ENCODE measurements at regions not wholly inside any gene's neighbourhood (a gene's known extent, or its start where the extent isn't known, plus 50 kb on each side); places are given as distances from the start of the nearest gene placed in this dataset.

DNA sequence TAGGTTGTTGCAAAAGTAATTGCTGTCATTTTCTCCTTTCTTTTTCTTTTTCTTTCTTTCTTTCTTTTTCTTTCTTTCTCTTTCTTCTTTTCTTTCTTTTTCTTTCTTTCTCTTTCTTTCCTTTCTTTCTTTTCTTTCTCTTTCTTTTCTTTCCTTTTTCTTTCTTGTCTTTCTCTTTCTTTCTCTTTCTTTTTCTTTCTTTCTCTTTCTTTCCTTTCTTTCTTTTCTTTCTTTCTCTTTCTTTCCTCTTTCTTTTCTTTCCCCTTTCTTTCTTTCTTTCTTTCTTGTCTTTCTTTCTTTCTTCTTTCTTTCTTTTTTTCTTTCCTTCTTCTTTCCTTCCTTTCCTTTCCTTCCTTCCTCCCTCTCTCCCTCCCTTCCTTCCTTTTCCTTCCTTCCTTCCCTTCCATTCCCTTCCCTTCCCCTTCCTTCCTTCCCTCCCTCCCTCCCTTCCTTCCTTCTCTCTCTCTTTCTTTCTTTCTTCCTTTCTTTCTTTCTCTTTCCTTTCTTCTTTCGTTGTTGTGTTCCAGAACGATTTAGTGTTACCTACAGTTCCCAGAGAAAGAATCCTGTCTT lies 178.9 kb downstream of the RPIA start:
- intact Hi-C loops (cut with DNase I): loop anchor here (10.0 kb wide), 1 partner anchor 284 kb away; no protein-coding TSS in a partner anchor
- TF ChIP-seq, protein P1, sequence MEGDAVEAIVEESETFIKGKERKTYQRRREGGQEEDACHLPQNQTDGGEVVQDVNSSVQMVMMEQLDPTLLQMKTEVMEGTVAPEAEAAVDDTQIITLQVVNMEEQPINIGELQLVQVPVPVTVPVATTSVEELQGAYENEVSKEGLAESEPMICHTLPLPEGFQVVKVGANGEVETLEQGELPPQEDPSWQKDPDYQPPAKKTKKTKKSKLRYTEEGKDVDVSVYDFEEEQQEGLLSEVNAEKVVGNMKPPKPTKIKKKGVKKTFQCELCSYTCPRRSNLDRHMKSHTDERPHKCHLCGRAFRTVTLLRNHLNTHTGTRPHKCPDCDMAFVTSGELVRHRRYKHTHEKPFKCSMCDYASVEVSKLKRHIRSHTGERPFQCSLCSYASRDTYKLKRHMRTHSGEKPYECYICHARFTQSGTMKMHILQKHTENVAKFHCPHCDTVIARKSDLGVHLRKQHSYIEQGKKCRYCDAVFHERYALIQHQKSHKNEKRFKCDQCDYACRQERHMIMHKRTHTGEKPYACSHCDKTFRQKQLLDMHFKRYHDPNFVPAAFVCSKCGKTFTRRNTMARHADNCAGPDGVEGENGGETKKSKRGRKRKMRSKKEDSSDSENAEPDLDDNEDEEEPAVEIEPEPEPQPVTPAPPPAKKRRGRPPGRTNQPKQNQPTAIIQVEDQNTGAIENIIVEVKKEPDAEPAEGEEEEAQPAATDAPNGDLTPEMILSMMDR (IDR thresholded peaks at IDR 0.05): no peak
- TF ChIP-seq POLR2A (IDR thresholded peaks at IDR 0.05): no peak
- no peak overlapping the region for H3K4me3 ChIP-seq
- no peaks in the 10 kb centered on the region for H3K27me3 ChIP-seq
- H3K36me3 ChIP-seq (replicated peaks in 1 of 2; ENCODE audit: insufficient read depth in 1 of 2, low read depth in 2 of 2): no peaks in the 10 kb centered on the region
- 30 to 38% methylated on average over 2 of the region's 2 CpGs for WGBS, 2 donors
- ATAC-seq: no peak
- H3K4me1 ChIP-seq: peaks cover 3% of the 10 kb centered on the region
- no peaks in the 10 kb centered on the region for H3K9me3 ChIP-seq
- DNase-seq: no peak
- no peak overlapping the region for H3K27ac ChIP-seq

DNA sequence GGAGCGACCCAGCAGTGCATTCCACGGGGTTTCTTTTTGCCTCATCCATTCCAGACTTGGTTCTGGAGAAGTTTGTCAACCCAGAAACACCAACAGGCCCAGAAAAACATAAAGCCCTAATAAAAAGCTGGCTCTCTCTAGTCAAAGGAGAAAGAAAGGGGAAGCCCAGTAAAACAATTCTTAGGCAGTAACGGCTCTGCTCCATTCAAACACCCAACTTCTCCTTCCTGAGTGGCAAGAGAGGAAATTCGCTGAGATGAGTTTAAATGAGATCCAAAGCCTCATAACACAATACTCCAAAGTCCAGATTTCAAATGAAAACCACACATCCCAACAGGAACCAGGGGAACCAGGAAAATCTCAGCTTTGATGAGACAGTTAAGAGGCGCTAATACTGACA lies 179.9 kb downstream of the RPIA start:
- H3K4me3 ChIP-seq: no peak overlapping the region
- intact Hi-C loops (cut with DNase I): loop anchor here (10.0 kb wide), 1 partner anchor 283 kb away; no protein-coding TSS in a partner anchor
- H3K4me1 ChIP-seq: peaks cover 3% of the 10 kb centered on the region
- no peaks in the 10 kb centered on the region for H3K36me3 ChIP-seq (replicated peaks in 1 of 2; ENCODE audit: insufficient read depth in 1 of 2, low read depth in 2 of 2)
- H3K27me3 ChIP-seq: no peaks in the 10 kb centered on the region
- H3K9me3 ChIP-seq: no peaks in the 10 kb centered on the region
- DNase-seq (no peak), ATAC-seq (no peak)
- WGBS, 2 donors: 59% methylated on average over 5 of the region's 5 CpGs
- TF ChIP-seq, protein P1 (IDR thresholded peaks at IDR 0.05): no peak
- TF ChIP-seq POLR2A (IDR thresholded peaks at IDR 0.05): no peak
- no peak overlapping the region for H3K27ac ChIP-seq

DNA sequence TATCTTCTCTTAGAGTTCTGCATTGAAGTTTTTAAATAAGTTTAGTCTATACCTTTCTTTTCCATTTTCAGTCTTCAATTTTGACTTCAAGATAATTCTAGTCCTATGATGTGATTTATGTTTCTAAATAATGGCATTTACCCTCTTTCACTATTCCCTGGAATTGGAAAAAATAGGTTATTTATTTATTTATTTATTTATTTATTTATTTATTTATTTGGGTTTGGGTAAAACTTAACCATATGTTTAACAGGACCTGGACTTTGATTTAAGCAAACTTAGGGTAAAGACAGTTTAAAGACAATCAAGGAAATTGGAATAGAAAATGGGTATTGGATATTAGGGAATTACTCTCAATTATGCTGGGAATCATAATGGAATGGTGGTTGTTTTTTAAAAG lies 182.1 kb downstream of the RPIA start:
- TF ChIP-seq, protein P1 (IDR thresholded peaks at IDR 0.05): no peak
- ATAC-seq (no peak), DNase-seq (no peak)
- peaks cover 3% of the 10 kb centered on the region for H3K4me1 ChIP-seq
- H3K27me3 ChIP-seq: no peaks in the 10 kb centered on the region
- H3K27ac ChIP-seq: no peak overlapping the region
- H3K36me3 ChIP-seq (replicated peaks in 1 of 2; ENCODE audit: insufficient read depth in 1 of 2, low read depth in 2 of 2): no peaks in the 10 kb centered on the region
- H3K4me3 ChIP-seq: no peak overlapping the region
- intact Hi-C loops (cut with DNase I): loop anchor here (10.0 kb wide), 1 partner anchor 281 kb away; no protein-coding TSS in a partner anchor
- no peaks in the 10 kb centered on the region for H3K9me3 ChIP-seq

DNA sequence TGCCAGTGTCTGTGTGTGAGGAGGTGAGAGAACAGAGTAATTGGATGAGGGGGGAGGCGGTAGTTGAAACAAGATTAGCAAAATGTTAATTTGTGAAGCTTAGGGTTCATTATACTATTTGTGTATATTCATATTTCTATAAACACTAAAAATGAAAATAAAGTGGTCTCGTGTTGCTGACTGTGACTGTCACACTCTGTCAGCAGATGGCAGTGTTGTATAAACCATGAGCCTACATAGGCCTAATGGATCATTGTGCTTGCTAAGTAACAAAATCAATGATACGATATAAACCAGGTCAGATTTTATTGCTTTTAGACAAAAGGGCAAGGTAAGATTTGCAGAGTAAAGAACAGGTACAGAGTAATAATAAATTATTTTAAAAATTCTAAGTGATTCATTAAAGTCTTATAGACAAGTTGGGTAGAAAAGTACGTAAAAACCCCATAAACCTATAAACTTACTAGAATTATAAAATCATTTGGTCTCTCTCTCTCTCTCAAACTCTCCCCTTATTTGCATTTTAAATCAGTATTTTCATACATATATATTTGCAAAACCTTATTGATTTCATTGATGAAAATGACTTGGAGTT lies 182.7 kb downstream of the RPIA start:
- Histone ChIP-seq H3K4me1 (peaks cover 3% of the 10 kb centered on the region), H3K9me3 (no peaks in the 10 kb centered on the region), H3K27ac (no peak overlapping the region), H3K4me3 (no peak overlapping the region), H3K36me3 (replicated peaks in 1 of 2; ENCODE audit: insufficient read depth in 1 of 2, low read depth in 2 of 2) (no peaks in the 10 kb centered on the region), H3K27me3 (no peaks in the 10 kb centered on the region)
- 25 to 27% methylated on average over 4 of the region's 4 CpGs for WGBS, 2 donors
- peak; percentile 38 to 62 (median 53) for DNase-seq
- intact Hi-C loops (cut with DNase I): loop anchor here (10.0 kb wide), 1 partner anchor 281 kb away; no protein-coding TSS in a partner anchor
- peak; percentile 71 for ATAC-seq
- no peak for TF ChIP-seq POLR2A (IDR thresholded peaks at IDR 0.05)
- TF ChIP-seq, protein P1 (IDR thresholded peaks at IDR 0.05): peak; percentile 45 to 79 (median 75)

DNA sequence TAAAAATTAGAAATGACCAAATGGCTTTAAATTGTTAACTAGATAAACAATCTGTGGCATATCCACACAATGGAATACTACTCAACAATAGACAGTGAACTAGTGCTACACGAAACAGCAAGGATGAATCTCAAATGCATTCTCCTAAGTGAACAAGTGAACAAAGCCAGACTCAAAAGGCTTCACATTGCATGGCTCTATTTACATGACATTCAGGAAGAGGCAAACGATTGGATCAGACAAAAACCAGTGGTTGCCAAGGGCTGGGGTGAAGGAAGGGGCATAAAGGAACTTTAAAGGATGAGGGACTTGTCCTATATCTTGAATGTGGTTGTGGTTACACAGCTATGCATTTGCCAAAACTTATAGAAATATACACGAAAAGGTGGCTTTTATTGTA lies 184.3 kb downstream of the RPIA start:
- Histone ChIP-seq H3K4me3 (no peak overlapping the region), H3K9me3 (no peaks in the 10 kb centered on the region), H3K4me1 (peaks cover 9% of the 10 kb centered on the region), H3K27ac (no peak overlapping the region), H3K36me3 (replicated peaks in 1 of 2; ENCODE audit: insufficient read depth in 1 of 2, low read depth in 2 of 2) (no peaks in the 10 kb centered on the region), H3K27me3 (no peaks in the 10 kb centered on the region)
- no peak for TF ChIP-seq POLR2A (IDR thresholded peaks at IDR 0.05)
- TF ChIP-seq, protein P1 (IDR thresholded peaks at IDR 0.05): no peak
- WGBS, 2 donors: 35 to 38% methylated on average over 3 of the region's 3 CpGs
- intact Hi-C loops (cut with DNase I): loop anchor here (10.0 kb wide), 1 partner anchor 279 kb away; no protein-coding TSS in a partner anchor
- DNase-seq: no peak
- ATAC-seq: no peak
